CD14-positive monocyte (primary cell): ENCODE measurements at regions not wholly inside any gene's neighbourhood (a gene's known extent, or its start where the extent isn't known, plus 50 kb on each side); places are given as distances from the start of the nearest gene placed in this dataset.

Experiments
- DNase-seq, 3 donors: peaks; one replicate each; pipeline ENCODE4 v3.0.0-alpha.2; 2011 to 2022
- H2AFZ ChIP-seq: 2 replicates; pipeline ENCODE4 v1.6.0; 2012; ENCODE audit warnings: mild to moderate bottlenecking, low read depth, low read length, inconsistent platforms; ENCODE audit not compliant: insufficient read depth, poor library complexity, severe bottlenecking
- H3K27ac ChIP-seq, 2 donors: 1 replicate in 1 of 2; 2 replicates in 1 of 2; pipeline ENCODE4 v1.5.1; 2012 to 2013; ENCODE audit warnings: low read length in 2 of 2, control low read depth in 1 of 2, inconsistent platforms in 1 of 2, low read depth in 1 of 2, mild to moderate bottlenecking in 1 of 2
- H3K27me3 ChIP-seq, 2 donors: one replicate each; pipeline versions ENCODE4 v1.6.0 to v1.6.1; 2011 to 2013; ENCODE audit warnings: low read length in 2 of 2; ENCODE audit not compliant: control insufficient read depth in 2 of 2, insufficient read depth in 2 of 2
- H3K36me3 ChIP-seq, 2 donors: replicated peaks in 1 of 2; 1 replicate in 1 of 2; 2 replicates in 1 of 2; pipeline versions ENCODE4 v1.5.1 to v1.6.1; 2012 to 2013; ENCODE audit warnings: low read length in 2 of 2, control low read depth in 1 of 2, inconsistent platforms in 1 of 2, mild to moderate bottlenecking in 1 of 2; ENCODE audit not compliant: insufficient read depth in 2 of 2, control insufficient read depth in 1 of 2
- H3K4me1 ChIP-seq, 2 donors: 1 replicate in 1 of 2; 2 replicates in 1 of 2; pipeline versions ENCODE4 v1.5.1 to v1.6.1; 2012 to 2013; ENCODE audit warnings: low read length in 2 of 2, control low read depth in 1 of 2, inconsistent platforms in 1 of 2, mild to moderate bottlenecking in 1 of 2, moderate library complexity in 1 of 2; ENCODE audit not compliant: insufficient read depth in 2 of 2, control insufficient read depth in 1 of 2
- H3K4me2 ChIP-seq: replicated peaks from 2 replicates; pipeline ENCODE3; 2012; ENCODE audit warnings: low read length, moderate library complexity, mild to moderate bottlenecking; ENCODE audit not compliant: poor library complexity, severe bottlenecking; ENCODE audit errors: extremely low read depth
- H3K4me3 ChIP-seq, 3 experiments: fragments of 200-600 bp in 1 of 3; sonication (generic) in 1 of 3; replicated peaks in 1 of 3; 1 replicate in 2 of 3; 2 replicates in 1 of 3; pipeline ENCODE4 v1.5.1; 2011 to 2013; ENCODE audit warnings: low read length in 3 of 3, mild to moderate bottlenecking in 3 of 3, control low read depth in 2 of 3, low read depth in 2 of 3, inconsistent platforms in 1 of 3, moderate library complexity in 1 of 3
- H3K79me2 ChIP-seq: 2 replicates; pipeline ENCODE4 v1.6.0; 2012; ENCODE audit warnings: mild to moderate bottlenecking, control low read depth, inconsistent platforms, low read length, moderate library complexity; ENCODE audit not compliant: insufficient read depth
- H3K9ac ChIP-seq: 2 replicates; pipeline ENCODE4 v1.6.0; 2017; ENCODE audit warnings: low read length, mild to moderate bottlenecking; ENCODE audit not compliant: insufficient read depth, poor library complexity, severe bottlenecking
- H3K9me3 ChIP-seq, 2 donors: replicated peaks in 1 of 2; 1 replicate in 1 of 2; 2 replicates in 1 of 2; pipeline versions ENCODE4 v1.5.1 to v1.6.1; 2012 to 2013; ENCODE audit warnings: low read length in 2 of 2, control low read depth in 1 of 2; ENCODE audit not compliant: control insufficient read depth in 1 of 2, insufficient read depth in 1 of 2
- H4K20me1 ChIP-seq: 2 replicates; pipeline ENCODE4 v1.6.0; 2012; ENCODE audit warnings: mild to moderate bottlenecking, low read length, control low read depth, moderate library complexity; ENCODE audit not compliant: insufficient read depth
- H3K27ac Mint-ChIP-seq, 7 donors: one replicate each; pipeline ENCODE4 v1.8.0; 2020; ENCODE audit warnings: mild to moderate bottlenecking in 7 of 7, mixed read lengths in 7 of 7, moderate library complexity in 6 of 7, inconsistent platforms in 2 of 7
- H3K27me3 Mint-ChIP-seq, 3 donors: one replicate each; pipeline ENCODE4 v1.8.0; 2021 to 2022; ENCODE audit warnings: low read depth in 3 of 3, mild to moderate bottlenecking in 3 of 3, mixed read lengths in 3 of 3, moderate library complexity in 3 of 3, inconsistent platforms in 1 of 3
- H3K36me3 Mint-ChIP-seq, 2 donors: one replicate each; pipeline ENCODE4 v1.8.0; 2020; ENCODE audit warnings: mixed read lengths in 2 of 2, inconsistent platforms in 1 of 2, mild to moderate bottlenecking in 1 of 2
- H3K4me1 Mint-ChIP-seq: one replicate; pipeline ENCODE4 v1.8.0; 2020; ENCODE audit warnings: mild to moderate bottlenecking, mixed read lengths
- H3K4me3 Mint-ChIP-seq, 2 donors: one replicate each; pipeline ENCODE4 v1.8.0; 2020; ENCODE audit warnings: mild to moderate bottlenecking in 2 of 2, mixed read lengths in 2 of 2, moderate library complexity in 1 of 2
- H3K9me3 Mint-ChIP-seq, 7 donors: one replicate each; pipeline ENCODE4 v1.8.0; 2020 to 2022; ENCODE audit warnings: mixed read lengths in 7 of 7, mild to moderate bottlenecking in 6 of 7, moderate library complexity in 6 of 7, inconsistent platforms in 2 of 7
- CTCF ChIP-seq: fragments of 200-600 bp; IDR thresholded peaks from one replicate; pipeline ENCODE4 v1.8.0; 2022; ENCODE audit warnings: antibody characterized with exemption, mild to moderate bottlenecking
- WGBS: methylation state at CpG from one replicate; pipeline ENCODE4 v1.1.5; 2013; ENCODE audit warnings: missing lambda C conversion rate; ENCODE audit not compliant: insufficient coverage; 5-methylcytosine and 5-hydroxymethylcytosine counted together
- intact Hi-C, 2 donors: fragments of 100-400 bp; cut with micrococcal nuclease; formaldehyde crosslinking; loops; one replicate each; pipeline versions ENCODE4 v1.15.0 to v1.15.1; 2023

DNA sequence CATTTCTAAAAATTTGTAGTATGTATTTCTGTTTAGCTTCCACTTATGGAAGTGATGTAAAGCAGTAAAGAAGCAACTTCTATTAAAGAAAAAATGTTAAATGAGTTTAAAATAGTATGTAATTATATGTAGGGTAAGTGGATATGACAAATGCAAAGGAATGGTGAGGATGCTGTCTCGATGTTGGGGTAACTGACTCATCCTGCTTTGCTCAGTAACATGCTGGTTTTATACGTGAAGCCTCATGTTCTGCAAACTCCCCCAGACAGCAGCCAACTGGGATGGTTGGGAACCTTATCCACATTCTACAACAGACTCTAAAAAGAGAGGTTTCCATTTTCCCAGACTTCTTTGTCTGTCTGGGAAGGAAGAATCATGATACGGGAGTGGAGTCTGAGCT lies 1006.4 kb upstream of the TMEM132C start:
- Histone ChIP-seq H3K9ac (no peak overlapping the region), H3K9me3 (no peaks in the 10 kb centered on the region), H3K4me3 (no peak overlapping the region), H3K27ac (no peak overlapping the region), H4K20me1 (no peaks in the 10 kb centered on the region), H3K4me2 (no peak overlapping the region), H2AFZ (no peak overlapping the region), H3K36me3 (no peaks in the 10 kb centered on the region), H3K79me2 (no peaks in the 10 kb centered on the region), H3K27me3 (no peaks in the 10 kb centered on the region), H3K4me1 (peaks cover 0 to 7% of the 10 kb centered on the region in 2 donors)
- H3K27me3 Mint-ChIP-seq: peaks cover 0 to 3% (median 3%) of the 10 kb centered on the region in 3 donors
- no peak overlapping the region for H3K4me3 Mint-ChIP-seq
- no peak overlapping the region for H3K27ac Mint-ChIP-seq
- intact Hi-C loops: no loop called here
- TF ChIP-seq CTCF: no peak
- DNase-seq: no peak
- no peaks in the 10 kb centered on the region for H3K36me3 Mint-ChIP-seq
- peaks cover 1 to 15% (median 4%) of the 10 kb centered on the region in 7 donors for H3K9me3 Mint-ChIP-seq
- peaks cover 9% of the 10 kb centered on the region for H3K4me1 Mint-ChIP-seq
- WGBS: 86% methylated on average over 1 of the region's 3 CpGs

- Histone ChIP-seq H2AFZ (no peak overlapping the region), H3K27me3 (no peaks in the 10 kb centered on the region), H3K4me3 (no peak overlapping the region), H3K4me1 (peaks cover 0 to 7% of the 10 kb centered on the region in 2 donors), H3K9ac (no peak overlapping the region), H3K4me2 (no peak overlapping the region), H4K20me1 (no peaks in the 10 kb centered on the region), H3K79me2 (no peaks in the 10 kb centered on the region), H3K27ac (no peak overlapping the region), H3K9me3 (no peaks in the 10 kb centered on the region), H3K36me3 (no peaks in the 10 kb centered on the region)
- Mint-ChIP-seq H3K27me3 (peaks cover 0 to 3% (median 3%) of the 10 kb centered on the region in 3 donors), H3K36me3 (no peaks in the 10 kb centered on the region), H3K4me1 (peaks cover 9% of the 10 kb centered on the region), H3K4me3 (no peak overlapping the region), H3K9me3 (peaks cover 1 to 15% (median 4%) of the 10 kb centered on the region in 7 donors), H3K27ac (no peak overlapping the region)
- intact Hi-C loops: no loop called here
- DNase-seq: no peak
- no peak for TF ChIP-seq CTCF
- WGBS: 90% methylated on average over 2 of the region's 7 CpGs
These were observed 1006.0 kb upstream of the TMEM132C start for GRCh38 chr12:127260999-127261398.
